Prostate gland (tissue), 2 donors: ENCODE measurements at regions not wholly inside any gene's neighbourhood (a gene's known extent, or its start where the extent isn't known, plus 50 kb on each side); places are given as distances from the start of the nearest gene placed in this dataset.

Source experiments
- DNase-seq: peaks from one replicate; pipeline ENCODE4 v3.0.0-alpha.2; 2019; ENCODE audit warnings: low spot score
- H3K27ac ChIP-seq, 2 donors: fragments of 200-600 bp; sonication (generic); 2 replicates each; pipeline ENCODE4 v1.5.1; 2017 to 2019
- H3K27me3 ChIP-seq: fragments of 200-600 bp; sonication (generic); replicated peaks from 2 replicates; pipeline ENCODE4 v1.5.1; 2019; ENCODE audit not compliant: insufficient read depth
- H3K36me3 ChIP-seq, 2 donors: fragments of 200-600 bp; sonication (generic); 1 replicate in 1 of 2; 2 replicates in 1 of 2; pipeline versions ENCODE4 v1.5.1 to v1.8.1; 2017 to 2019
- H3K4me1 ChIP-seq: fragments of 200-600 bp; sonication (generic); replicated peaks from 2 replicates; pipeline ENCODE4 v1.5.1; 2019
- H3K4me3 ChIP-seq, 2 donors: fragments of 200-600 bp; sonication (generic); 2 replicates each; pipeline ENCODE4 v1.5.1; 2017 to 2019
- H3K9me3 ChIP-seq: fragments of 200-600 bp; sonication (generic); 2 replicates; pipeline ENCODE4 v1.5.1; 2017
- POLR2A ChIP-seq: fragments of 450-650 bp; IDR thresholded peaks from one replicate; pipeline ENCODE4 v1.6.1; 2016; ENCODE audit warnings: antibody characterized with exemption, mild to moderate bottlenecking
- POLR2AphosphoS5 ChIP-seq: sonication (generic); formaldehyde crosslinking; IDR thresholded peaks from one replicate; pipeline ENCODE4 v1.6.1; 2017; ENCODE audit warnings: antibody characterized with exemption
- WGBS: methylation state at CpG from one replicate; pipeline ENCODE4 v1.1.5; 2018; 5-methylcytosine and 5-hydroxymethylcytosine counted together
- intact Hi-C: fragments of 100-400 bp; cut with DNase I; formaldehyde crosslinking; loops from one replicate; pipeline ENCODE4 v1.14.2; 2022
- TF ChIP-seq, protein P1 (sequence below), 4 experiments: fragments of 200-600 bp in 2 of 4; fragments of 450-650 bp in 2 of 4; sonication (generic) in 2 of 4; IDR thresholded peaks; 1 replicate in 3 of 4; 2 replicates in 1 of 4; pipeline ENCODE4 v1.5.1; 2016 to 2019; ENCODE audit warnings: antibody characterized with exemption in 4 of 4, mild to moderate bottlenecking in 2 of 4, moderate library complexity in 2 of 4

DNA sequence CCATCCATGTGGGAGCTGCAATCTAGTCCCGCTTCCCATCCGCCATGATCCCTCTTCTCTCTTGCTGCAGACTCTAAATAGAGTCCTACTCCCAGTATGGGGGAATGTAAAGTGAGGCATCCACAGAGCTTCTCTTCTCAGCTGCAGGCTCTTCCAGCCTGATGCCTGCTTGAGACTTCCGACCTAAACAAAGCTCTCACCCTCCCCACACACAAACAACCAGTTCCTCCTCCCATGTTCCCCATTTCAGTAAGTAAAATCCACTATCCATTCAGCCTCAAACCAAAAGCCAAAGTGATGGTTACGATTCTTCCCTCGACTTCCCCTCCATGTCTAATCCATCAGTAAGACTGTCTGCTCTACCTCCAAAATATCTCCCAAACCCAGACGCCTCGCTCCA, 108.2 kb upstream of the NFE2L3 start:
- intact Hi-C loops, result no loop called here
- 95% methylated on average over 7 of the region's 7 CpGs for WGBS
- Histone ChIP-seq H3K27ac (no peak overlapping the region), H3K4me3 (no peak overlapping the region), H3K27me3 (no peaks in the 10 kb centered on the region), H3K36me3 (no peaks in the 10 kb centered on the region), H3K9me3 (no peaks in the 10 kb centered on the region), H3K4me1 (no peaks in the 10 kb centered on the region)
- TF ChIP-seq, protein P1, sequence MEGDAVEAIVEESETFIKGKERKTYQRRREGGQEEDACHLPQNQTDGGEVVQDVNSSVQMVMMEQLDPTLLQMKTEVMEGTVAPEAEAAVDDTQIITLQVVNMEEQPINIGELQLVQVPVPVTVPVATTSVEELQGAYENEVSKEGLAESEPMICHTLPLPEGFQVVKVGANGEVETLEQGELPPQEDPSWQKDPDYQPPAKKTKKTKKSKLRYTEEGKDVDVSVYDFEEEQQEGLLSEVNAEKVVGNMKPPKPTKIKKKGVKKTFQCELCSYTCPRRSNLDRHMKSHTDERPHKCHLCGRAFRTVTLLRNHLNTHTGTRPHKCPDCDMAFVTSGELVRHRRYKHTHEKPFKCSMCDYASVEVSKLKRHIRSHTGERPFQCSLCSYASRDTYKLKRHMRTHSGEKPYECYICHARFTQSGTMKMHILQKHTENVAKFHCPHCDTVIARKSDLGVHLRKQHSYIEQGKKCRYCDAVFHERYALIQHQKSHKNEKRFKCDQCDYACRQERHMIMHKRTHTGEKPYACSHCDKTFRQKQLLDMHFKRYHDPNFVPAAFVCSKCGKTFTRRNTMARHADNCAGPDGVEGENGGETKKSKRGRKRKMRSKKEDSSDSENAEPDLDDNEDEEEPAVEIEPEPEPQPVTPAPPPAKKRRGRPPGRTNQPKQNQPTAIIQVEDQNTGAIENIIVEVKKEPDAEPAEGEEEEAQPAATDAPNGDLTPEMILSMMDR (IDR thresholded peaks at IDR 0.05), result no peak
- TF ChIP-seq POLR2A (no peak), POLR2AphosphoS5 (no peak)
- no peak for DNase-seq

DNA sequence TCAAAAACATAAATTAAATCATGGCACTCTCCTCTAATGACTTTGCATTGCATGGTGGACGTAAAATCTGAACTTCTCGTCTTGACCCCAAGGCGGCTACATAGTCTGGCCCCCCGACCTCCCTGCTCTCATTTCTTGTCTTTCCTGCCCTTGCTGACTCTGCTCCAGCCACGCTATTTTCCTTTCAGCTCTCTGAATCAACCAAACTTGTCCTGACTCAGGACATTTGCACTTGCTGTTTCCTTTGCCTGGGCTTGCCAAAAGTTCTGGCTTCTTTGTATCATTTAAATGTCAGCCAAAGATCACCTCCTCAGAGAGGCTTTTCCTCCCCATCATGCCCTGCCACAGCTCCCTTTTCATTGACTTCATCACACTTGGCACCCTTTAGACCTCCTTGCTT, 107.7 kb upstream of the NFE2L3 start:
- intact Hi-C loops, result no loop called here
- TF ChIP-seq, protein P1 (IDR thresholded peaks at IDR 0.05), result no peak
- TF ChIP-seq POLR2AphosphoS5, result no peak
- no peak for TF ChIP-seq POLR2A
- no peak overlapping the region for H3K4me3 ChIP-seq
- no peak for DNase-seq
- no peaks in the 10 kb centered on the region for H3K36me3 ChIP-seq
- no peaks in the 10 kb centered on the region for H3K4me1 ChIP-seq
- H3K27me3 ChIP-seq, result no peaks in the 10 kb centered on the region
- 89% methylated on average over 5 of the region's 5 CpGs for WGBS
- H3K9me3 ChIP-seq, result no peaks in the 10 kb centered on the region
- H3K27ac ChIP-seq, result no peak overlapping the region

DNA sequence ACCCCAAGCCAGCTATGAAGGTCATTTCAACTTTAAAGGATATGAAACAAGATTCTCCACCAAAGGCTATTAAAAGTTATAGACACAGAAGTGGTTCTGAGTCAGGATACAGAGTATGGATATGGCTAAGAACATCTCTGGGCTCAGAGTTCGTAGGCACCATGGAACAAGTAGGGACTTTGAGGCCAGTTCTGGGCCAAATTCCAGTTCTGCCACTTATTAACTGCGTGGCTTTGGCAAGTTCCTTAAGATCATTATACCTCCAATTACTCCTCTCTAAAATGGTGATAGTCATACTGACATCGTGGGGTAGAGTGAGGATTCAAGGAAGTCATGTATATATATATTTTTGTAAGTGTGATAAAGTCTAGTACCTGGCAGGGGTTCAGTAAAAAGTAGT, 105.8 kb upstream of the NFE2L3 start:
- no peak for DNase-seq
- intact Hi-C loops, result no loop called here
- no peak for TF ChIP-seq POLR2A
- no peak for TF ChIP-seq POLR2AphosphoS5
- TF ChIP-seq, protein P1 (IDR thresholded peaks at IDR 0.05), result no peak
- no peaks in the 10 kb centered on the region for H3K4me1 ChIP-seq
- no peaks in the 10 kb centered on the region for H3K36me3 ChIP-seq
- H3K4me3 ChIP-seq, result no peak overlapping the region
- 36% methylated on average over 3 of the region's 3 CpGs for WGBS
- H3K27ac ChIP-seq, result no peak overlapping the region
- no peaks in the 10 kb centered on the region for H3K27me3 ChIP-seq
- no peaks in the 10 kb centered on the region for H3K9me3 ChIP-seq

DNA sequence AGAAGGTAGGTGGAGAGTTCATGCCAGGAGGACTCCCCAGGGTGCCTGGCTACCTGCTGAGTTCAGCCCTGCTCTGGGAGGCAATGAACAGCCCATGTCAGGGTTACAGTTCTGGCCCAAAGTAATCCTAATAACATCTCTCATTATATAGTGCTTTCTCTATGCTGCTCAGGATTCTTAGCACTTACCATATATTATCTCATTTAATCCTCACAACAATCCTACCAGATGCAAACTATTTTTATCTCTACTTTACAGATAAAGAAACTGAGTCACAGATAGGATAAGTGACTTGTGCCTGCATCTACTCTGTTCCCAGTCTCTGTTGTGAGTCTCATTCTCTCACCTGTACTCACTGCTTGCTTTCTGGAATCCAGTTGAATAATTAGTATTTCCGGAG, 105.1 kb upstream of the NFE2L3 start:
- WGBS, result 88% methylated on average over 1 of the region's 1 CpG
- TF ChIP-seq, protein P1 (IDR thresholded peaks at IDR 0.05), result no peak
- no peak for TF ChIP-seq POLR2AphosphoS5
- TF ChIP-seq POLR2A, result no peak
- no peak overlapping the region for H3K4me3 ChIP-seq
- H3K9me3 ChIP-seq, result no peaks in the 10 kb centered on the region
- intact Hi-C loops, result no loop called here
- H3K27ac ChIP-seq, result no peak overlapping the region
- H3K4me1 ChIP-seq, result no peaks in the 10 kb centered on the region
- no peaks in the 10 kb centered on the region for H3K36me3 ChIP-seq
- no peaks in the 10 kb centered on the region for H3K27me3 ChIP-seq
- DNase-seq, result no peak

DNA sequence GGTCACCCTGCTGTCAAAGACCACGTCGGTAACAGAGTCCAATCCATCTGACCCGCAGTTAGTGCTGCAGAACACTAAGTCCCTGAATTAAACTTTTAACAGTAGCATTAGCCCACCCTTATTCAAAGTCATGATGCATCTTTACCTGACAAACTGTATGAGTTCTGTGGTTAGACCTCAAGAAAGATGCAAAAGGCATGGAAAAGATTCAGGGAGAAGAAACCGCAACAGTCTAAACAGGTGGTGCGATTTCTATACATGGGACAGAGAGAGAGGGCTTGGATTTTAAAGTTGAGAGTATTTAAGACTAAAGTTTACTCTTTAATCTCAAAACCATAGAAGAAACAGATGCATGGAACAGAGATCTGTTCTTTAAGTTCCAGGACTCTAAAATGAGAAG, 103.3 kb upstream of the NFE2L3 start:
- Histone ChIP-seq H3K27me3 (no peaks in the 10 kb centered on the region), H3K27ac (no peak overlapping the region), H3K9me3 (no peaks in the 10 kb centered on the region), H3K4me1 (no peaks in the 10 kb centered on the region), H3K4me3 (no peak overlapping the region), H3K36me3 (no peaks in the 10 kb centered on the region)
- intact Hi-C loops, result no loop called here
- no peak for TF ChIP-seq POLR2A
- TF ChIP-seq, protein P1 (IDR thresholded peaks at IDR 0.05), result no peak
- TF ChIP-seq POLR2AphosphoS5, result no peak
- DNase-seq, result no peak
- 93% methylated on average over 5 of the region's 5 CpGs for WGBS
